Astrocyte (in vitro differentiated cells and primary cell): ENCODE measurements at regions not wholly inside any gene's neighbourhood (a gene's known extent, or its start where the extent isn't known, plus 50 kb on each side); places are given as distances from the start of the nearest gene placed in this dataset.

Experiments used
- CTCF ChIP-seq: IDR thresholded peaks from 2 replicates; pipeline ENCODE4 v1.5.1; 2011; ENCODE audit warnings: low read depth, mild to moderate bottlenecking, inconsistent platforms, low read length, moderate library complexity; ENCODE audit not compliant: insufficient read depth
- EZH2 ChIP-seq: IDR thresholded peaks from 2 replicates; pipeline ENCODE4 v1.6.1; 2012; ENCODE audit warnings: mild to moderate bottlenecking, low read length, inconsistent platforms; ENCODE audit not compliant: insufficient read depth

DNA sequence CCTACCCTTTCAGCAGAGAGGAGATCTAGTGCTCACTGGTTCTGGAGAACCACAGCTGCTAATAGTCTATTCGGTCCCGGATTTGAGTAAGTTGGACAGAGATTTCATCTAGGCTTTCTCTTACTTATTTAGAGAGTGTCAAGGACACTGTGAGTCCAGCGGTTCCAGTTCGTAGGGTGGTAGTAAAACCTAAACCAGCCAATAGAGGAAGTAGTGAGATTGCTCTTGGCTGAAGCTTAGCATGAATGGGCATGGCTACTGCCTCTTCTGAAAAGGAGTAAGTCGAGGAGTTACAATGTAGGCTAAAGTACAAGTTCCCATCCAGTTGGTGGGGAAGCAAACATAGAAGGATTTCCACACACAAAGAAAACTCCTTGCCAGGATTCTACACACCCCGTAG, 109.6 kb upstream of the MOCS2 start:
- TF ChIP-seq CTCF (no peak), EZH2 (no peak)
